Brain microvascular endothelial cell (primary cell): ENCODE measurements at regions not wholly inside any gene's neighbourhood (a gene's known extent, or its start where the extent isn't known, plus 50 kb on each side); places are given as distances from the start of the nearest gene placed in this dataset.

ENCODE experiments used
- DNase-seq: peaks from one replicate; pipeline ENCODE4 v3.0.0-alpha.2; 2020
- H3K27ac ChIP-seq: fragments of 250-450 bp; sonication (Bioruptor Pico); 2 replicates; pipeline ENCODE4 v1.5.1; 2020; ENCODE audit warnings: mild to moderate bottlenecking, moderate library complexity
- H3K27me3 ChIP-seq: fragments of 250-450 bp; sonication (Bioruptor Pico); replicated peaks from 2 replicates; pipeline ENCODE4 v1.5.1; 2020; ENCODE audit warnings: mild to moderate bottlenecking
- H3K36me3 ChIP-seq: fragments of 250-450 bp; sonication (Bioruptor Pico); replicated peaks from 2 replicates; pipeline ENCODE4 v1.5.1; 2020; ENCODE audit warnings: mild to moderate bottlenecking
- H3K4me3 ChIP-seq: 2 replicates; pipeline ENCODE4 v1.5.1; 2011; ENCODE audit warnings: low read depth, mild to moderate bottlenecking, control low read depth, low read length, moderate library complexity
- in situ Hi-C: cut with HindIII; loops from 2 replicates; pipeline ENCODE4 v1.10.0; 2017; ENCODE audit warnings: low sequenced_read_pairs, low pct_ligation_motif_present
- TF ChIP-seq, protein P1 (sequence below): IDR thresholded peaks from 2 replicates; pipeline ENCODE4 v1.5.1; 2011; ENCODE audit warnings: low read depth, mild to moderate bottlenecking, moderate library complexity, low read length, control low read depth, inconsistent platforms; ENCODE audit errors: missing control alignments

DNA sequence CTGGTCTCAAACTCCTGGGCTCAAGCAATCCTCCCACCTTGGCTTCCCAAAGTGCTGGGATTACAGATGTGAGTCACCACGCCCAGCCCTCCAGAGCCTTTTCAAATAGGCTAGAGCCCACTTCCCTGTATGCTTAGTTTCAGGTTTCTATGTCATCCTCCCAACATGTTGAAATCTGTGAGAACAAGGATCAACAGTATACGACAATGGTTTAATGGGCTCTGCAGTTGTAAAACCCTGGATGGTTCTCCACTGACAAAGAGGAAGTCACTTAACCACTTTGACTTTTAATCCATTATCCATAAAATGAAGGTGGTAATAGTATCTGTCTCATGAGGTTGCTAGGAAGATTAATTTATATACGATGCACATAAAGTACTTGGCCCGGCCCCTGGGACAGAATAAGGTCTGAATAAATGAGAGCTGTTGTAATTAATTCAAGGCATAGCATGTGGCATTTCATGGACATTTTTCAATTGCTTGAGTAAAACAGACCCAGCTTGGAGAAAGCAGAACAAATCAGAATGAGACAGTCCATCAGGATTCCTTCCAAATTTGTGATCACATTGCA is 113.9 kb upstream of the ZNF648 start:
- DNase-seq = no peak
- Histone ChIP-seq H3K27ac (no peak overlapping the region), H3K27me3 (no peaks in the 10 kb centered on the region), H3K4me3 (no peak overlapping the region), H3K36me3 (no peaks in the 10 kb centered on the region)
- in situ Hi-C loops = no loop called here
- TF ChIP-seq, protein P1, sequence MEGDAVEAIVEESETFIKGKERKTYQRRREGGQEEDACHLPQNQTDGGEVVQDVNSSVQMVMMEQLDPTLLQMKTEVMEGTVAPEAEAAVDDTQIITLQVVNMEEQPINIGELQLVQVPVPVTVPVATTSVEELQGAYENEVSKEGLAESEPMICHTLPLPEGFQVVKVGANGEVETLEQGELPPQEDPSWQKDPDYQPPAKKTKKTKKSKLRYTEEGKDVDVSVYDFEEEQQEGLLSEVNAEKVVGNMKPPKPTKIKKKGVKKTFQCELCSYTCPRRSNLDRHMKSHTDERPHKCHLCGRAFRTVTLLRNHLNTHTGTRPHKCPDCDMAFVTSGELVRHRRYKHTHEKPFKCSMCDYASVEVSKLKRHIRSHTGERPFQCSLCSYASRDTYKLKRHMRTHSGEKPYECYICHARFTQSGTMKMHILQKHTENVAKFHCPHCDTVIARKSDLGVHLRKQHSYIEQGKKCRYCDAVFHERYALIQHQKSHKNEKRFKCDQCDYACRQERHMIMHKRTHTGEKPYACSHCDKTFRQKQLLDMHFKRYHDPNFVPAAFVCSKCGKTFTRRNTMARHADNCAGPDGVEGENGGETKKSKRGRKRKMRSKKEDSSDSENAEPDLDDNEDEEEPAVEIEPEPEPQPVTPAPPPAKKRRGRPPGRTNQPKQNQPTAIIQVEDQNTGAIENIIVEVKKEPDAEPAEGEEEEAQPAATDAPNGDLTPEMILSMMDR = no peak

- Histone ChIP-seq H3K4me3 (no peak overlapping the region), H3K36me3 (no peaks in the 10 kb centered on the region), H3K27me3 (no peaks in the 10 kb centered on the region), H3K27ac (no peak overlapping the region)
- no peak for DNase-seq
- in situ Hi-C loops = no loop called here
- TF ChIP-seq, protein P1 = no peak
These were observed 113.0 kb upstream of the ZNF648 start for GRCh38 chr1:182174513-182174855.

DNA sequence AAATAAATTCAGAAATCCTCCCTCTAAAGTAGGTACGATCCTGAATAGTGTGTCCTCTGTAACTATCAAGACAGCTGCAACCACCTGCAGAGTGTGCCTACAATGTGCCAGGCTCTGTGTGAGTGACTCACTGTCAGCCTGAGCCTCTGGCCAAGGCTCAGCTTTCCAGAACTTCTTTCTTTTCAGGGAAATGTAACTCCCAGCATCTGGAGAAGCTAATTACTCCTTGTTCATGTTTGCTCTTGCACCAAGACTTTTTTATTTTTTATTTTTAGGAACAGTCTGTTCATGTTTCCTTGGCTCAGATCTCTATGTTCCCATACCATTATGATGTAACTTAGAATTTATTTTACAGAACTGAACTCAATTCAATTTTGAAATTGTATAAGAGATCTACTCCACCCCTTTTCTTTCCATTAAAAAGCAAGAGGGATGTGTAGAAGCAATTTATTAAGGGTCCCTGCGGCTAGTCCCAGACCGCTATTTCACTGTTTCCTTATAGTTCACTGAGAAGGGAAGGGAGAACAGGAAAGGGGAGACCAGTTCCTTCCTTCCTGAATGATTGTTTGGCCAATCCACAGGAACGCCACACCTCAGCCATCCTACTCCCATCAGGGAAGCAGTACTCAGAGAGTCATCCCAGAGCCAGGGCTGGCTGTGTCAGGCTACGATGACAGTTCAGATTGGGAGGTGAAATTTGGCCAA is 112.4 kb upstream of the ZNF648 start:
- DNase-seq = no peak
- TF ChIP-seq, protein P1 = no peak
- no peak overlapping the region for H3K27ac ChIP-seq

GRCh38 chr1:182172699-182173098 is 111.2 kb upstream of the ZNF648 start:
- Histone ChIP-seq H3K36me3 (no peaks in the 10 kb centered on the region), H3K4me3 (no peak overlapping the region), H3K27me3 (no peaks in the 10 kb centered on the region), H3K27ac (no peak overlapping the region)
- DNase-seq = no peak
- in situ Hi-C loops = no loop called here
- TF ChIP-seq, protein P1 = no peak

More for the DNA sequence above, 112.4 kb upstream of the ZNF648 start:
- no peaks in the 10 kb centered on the region for H3K27me3 ChIP-seq
- in situ Hi-C loops = no loop called here
- H3K36me3 ChIP-seq = no peaks in the 10 kb centered on the region
- no peak overlapping the region for H3K4me3 ChIP-seq

GRCh38 chr1:182170891-182171461 is 109.5 kb upstream of the ZNF648 start:
- no peak overlapping the region for H3K4me3 ChIP-seq
- DNase-seq = no peak

More at GRCh38 chr1:182170891-182171461, 109.5 kb upstream of the ZNF648 start:
- TF ChIP-seq, protein P1 = no peak
- H3K27me3 ChIP-seq = no peaks in the 10 kb centered on the region
- H3K36me3 ChIP-seq = no peaks in the 10 kb centered on the region
- in situ Hi-C loops = no loop called here
- no peak overlapping the region for H3K27ac ChIP-seq
